ENCODE measurements at regions not wholly inside any gene's neighbourhood (a gene's known extent, or its start where the extent isn't known, plus 50 kb on each side); places are given as distances from the start of the nearest gene placed in this dataset.
"Not testable (repeated sequence)": the region's sequence is repeated elsewhere in the genome, so short reads cannot be mapped to it uniquely, and the experiment has no call there.

- DNase-seq = no peak
- no peak overlapping the region for H3K27ac ChIP-seq
- no peaks in the 10 kb centered on the region for H3K4me1 ChIP-seq (replicated peaks in 1 of 2)
- no peaks in the 10 kb centered on the region for H3K27me3 ChIP-seq
- no peaks in the 10 kb centered on the region for H3K36me3 ChIP-seq (replicated peaks in 1 of 2)
- no peaks in the 10 kb centered on the region for H3K9me3 ChIP-seq (replicated peaks in 1 of 3)
- H3K4me3 ChIP-seq = no peak overlapping the region
- no peak for TF ChIP-seq POLR2A (IDR thresholded peaks at IDR 0.05)
- no peak for TF ChIP-seq CTCF (IDR thresholded peaks at IDR 0.05)
- intact Hi-C loops (cut with DNase I) = no loop called here
- WGBS, 4 donors = 77 to 93% (median 85%) methylated on average over 2 of the region's 2 CpGs
Measured at GRCh38 chr6:93858213-93858612, 438.9 kb upstream of the EPHA7 start.

GRCh38 chr6:93849857-93850256 lies 430.5 kb upstream of the EPHA7 start:
- Histone ChIP-seq H3K4me1 (replicated peaks in 1 of 2) (no peaks in the 10 kb centered on the region), H3K27me3 (no peaks in the 10 kb centered on the region), H3K4me3 (no peak overlapping the region), H3K9me3 (replicated peaks in 1 of 3) (no peaks in the 10 kb centered on the region), H3K36me3 (replicated peaks in 1 of 2) (no peaks in the 10 kb centered on the region), H3K27ac (no peak overlapping the region)
- TF ChIP-seq CTCF (IDR thresholded peaks at IDR 0.05) (no peak), POLR2A (IDR thresholded peaks at IDR 0.05) (no peak)
- intact Hi-C loops (cut with DNase I) = no loop called here
- WGBS, 4 donors = 60 to 71% (median 65%) methylated on average over 4 of the region's 4 CpGs
- no peak for DNase-seq

- Histone ChIP-seq H3K27me3 (no peaks in the 10 kb centered on the region), H3K9me3 (replicated peaks in 1 of 3) (no peaks in the 10 kb centered on the region), H3K4me1 (replicated peaks in 1 of 2) (no peaks in the 10 kb centered on the region), H3K4me3 (no peak overlapping the region), H3K36me3 (replicated peaks in 1 of 2) (no peaks in the 10 kb centered on the region), H3K27ac (no peak overlapping the region)
- intact Hi-C loops (cut with DNase I) = no loop called here
- DNase-seq = no peak
- 65 to 73% (median 72%) methylated on average over 5 of the region's 5 CpGs for WGBS, 4 donors
- TF ChIP-seq CTCF (IDR thresholded peaks at IDR 0.05) (no peak), POLR2A (IDR thresholded peaks at IDR 0.05) (no peak)
Measured at GRCh38 chr6:93848031-93848742, 428.8 kb upstream of the EPHA7 start.

- intact Hi-C loops (cut with DNase I) = no loop called here
- no peak overlapping the region for H3K4me3 ChIP-seq
- H3K36me3 ChIP-seq (replicated peaks in 1 of 2) = no peaks in the 10 kb centered on the region
- no peaks in the 10 kb centered on the region for H3K4me1 ChIP-seq (replicated peaks in 1 of 2)
- no peak overlapping the region for H3K27ac ChIP-seq
- TF ChIP-seq CTCF (IDR thresholded peaks at IDR 0.05) (no peak), POLR2A (IDR thresholded peaks at IDR 0.05) (no peak)
- no peaks in the 10 kb centered on the region for H3K27me3 ChIP-seq
- 55 to 75% (median 69%) methylated on average over 1 of the region's 1 CpG for WGBS, 4 donors
- no peaks in the 10 kb centered on the region for H3K9me3 ChIP-seq (replicated peaks in 1 of 3)
- DNase-seq = no peak
Measured at GRCh38 chr6:93842178-93842577, 422.8 kb upstream of the EPHA7 start.

- H3K27me3 ChIP-seq; H3K36me3 ChIP-seq (replicated peaks in 1 of 2); intact Hi-C loops (cut with DNase I); H3K27ac ChIP-seq; H3K9me3 ChIP-seq (replicated peaks in 1 of 3); H3K4me1 ChIP-seq (replicated peaks in 1 of 2); DNase-seq; H3K4me3 ChIP-seq: not testable (repeated sequence)
- 80 to 88% (median 87%) methylated on average over 6 to 7 of the region's 8 CpGs for WGBS, 4 donors
Measured at GRCh38 chr6:93835451-93836145, 416.2 kb upstream of the EPHA7 start.

GRCh38 chr6:93835026-93835425 lies 415.7 kb upstream of the EPHA7 start:
- 70 to 93% (median 85%) methylated on average over 6 to 9 of the region's 9 CpGs for WGBS, 4 donors
- H3K27ac ChIP-seq; H3K27me3 ChIP-seq; H3K9me3 ChIP-seq (replicated peaks in 1 of 3); intact Hi-C loops (cut with DNase I); H3K4me1 ChIP-seq (replicated peaks in 1 of 2); DNase-seq; H3K4me3 ChIP-seq; H3K36me3 ChIP-seq (replicated peaks in 1 of 2): not testable (repeated sequence)

- intact Hi-C loops (cut with DNase I); H3K36me3 ChIP-seq (replicated peaks in 1 of 2); H3K27me3 ChIP-seq; H3K27ac ChIP-seq; DNase-seq; H3K4me3 ChIP-seq; H3K9me3 ChIP-seq (replicated peaks in 1 of 3); H3K4me1 ChIP-seq (replicated peaks in 1 of 2): not testable (repeated sequence)
- WGBS, 4 donors = 77 to 80% (median 78%) methylated on average over 3 to 12 of the region's 12 CpGs
Measured at GRCh38 chr6:93833326-93833725, 414.0 kb upstream of the EPHA7 start.

All from adrenal gland (tissue), 9 donors.